HEK293 (cell line): ENCODE measurements at regions not wholly inside any gene's neighbourhood (a gene's known extent, or its start where the extent isn't known, plus 50 kb on each side); places are given as distances from the start of the nearest gene placed in this dataset.

Experiments used
- FEZF1 ChIP-seq: fragments of 450-650 bp; formaldehyde crosslinking; IDR thresholded peaks from 2 replicates; pipeline ENCODE4 v1.5.1; 2016; ENCODE audit warnings: missing biosample characterization, missing genetic modification characterization
- MYNN ChIP-seq: fragments of 450-650 bp; formaldehyde crosslinking; IDR thresholded peaks from 2 replicates; pipeline ENCODE4 v1.5.1; 2016; ENCODE audit warnings: missing biosample characterization, missing genetic modification characterization, borderline replicate concordance
- REPIN1 ChIP-seq: fragments of 450-650 bp; formaldehyde crosslinking; IDR thresholded peaks from 2 replicates; pipeline ENCODE4 v1.5.1; 2017; ENCODE audit warnings: missing biosample characterization, missing genetic modification characterization, low read depth
- ZBTB21 ChIP-seq: fragments of 450-650 bp; formaldehyde crosslinking; IDR thresholded peaks from 2 replicates; pipeline ENCODE4 v1.5.1; 2017; ENCODE audit warnings: missing biosample characterization, missing genetic modification characterization
- ZNF121 ChIP-seq: fragments of 450-650 bp; formaldehyde crosslinking; IDR thresholded peaks from 2 replicates; pipeline ENCODE4 v1.5.1; 2016; ENCODE audit warnings: missing biosample characterization, missing genetic modification characterization
- ZNF138 ChIP-seq: fragments of 450-650 bp; formaldehyde crosslinking; IDR thresholded peaks from 2 replicates; pipeline ENCODE4 v1.5.1; 2016; ENCODE audit warnings: missing biosample characterization, missing genetic modification characterization, borderline replicate concordance
- ZNF155 ChIP-seq: fragments of 450-650 bp; formaldehyde crosslinking; IDR thresholded peaks from 2 replicates; pipeline ENCODE4 v1.5.1; 2016; ENCODE audit warnings: missing biosample characterization, missing genetic modification characterization
- ZNF335 ChIP-seq: fragments of 450-650 bp; formaldehyde crosslinking; conservative IDR thresholded peaks from 2 replicates; pipeline ENCODE4 v1.5.1; 2016; ENCODE audit warnings: missing biosample characterization, missing genetic modification characterization
- TF ChIP-seq, protein P1 (sequence below): fragments of 450-650 bp; formaldehyde crosslinking; IDR thresholded peaks from 2 replicates; pipeline ENCODE4 v1.5.1; 2016; ENCODE audit warnings: missing biosample characterization, missing genetic modification characterization
- TF ChIP-seq, protein P2 (sequence below): IDR thresholded peaks from 2 replicates; pipeline ENCODE4 v1.6.1; 2011; ENCODE audit warnings: mild to moderate bottlenecking, low read depth, low read length, borderline replicate concordance

DNA sequence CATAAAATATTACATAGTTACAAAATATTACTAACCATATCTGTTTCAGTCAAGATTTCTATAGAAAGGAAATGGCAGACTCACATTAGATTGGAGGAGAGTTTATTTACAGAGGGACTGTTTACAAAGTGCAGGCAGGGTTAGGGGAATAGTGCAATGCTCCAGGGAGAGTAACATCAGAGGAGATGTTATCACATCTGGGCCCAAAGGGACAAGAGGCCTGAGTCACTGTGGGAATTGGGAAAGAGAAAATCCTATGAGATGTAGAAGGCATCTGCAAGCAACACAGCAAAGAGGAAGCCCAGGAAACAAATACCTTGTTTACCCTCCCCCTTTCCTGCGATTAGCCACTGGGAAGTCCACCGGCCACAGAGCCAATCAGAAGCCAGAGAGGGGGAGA is 227.3 kb upstream of the TANK start:
- TF ChIP-seq, protein P1, sequence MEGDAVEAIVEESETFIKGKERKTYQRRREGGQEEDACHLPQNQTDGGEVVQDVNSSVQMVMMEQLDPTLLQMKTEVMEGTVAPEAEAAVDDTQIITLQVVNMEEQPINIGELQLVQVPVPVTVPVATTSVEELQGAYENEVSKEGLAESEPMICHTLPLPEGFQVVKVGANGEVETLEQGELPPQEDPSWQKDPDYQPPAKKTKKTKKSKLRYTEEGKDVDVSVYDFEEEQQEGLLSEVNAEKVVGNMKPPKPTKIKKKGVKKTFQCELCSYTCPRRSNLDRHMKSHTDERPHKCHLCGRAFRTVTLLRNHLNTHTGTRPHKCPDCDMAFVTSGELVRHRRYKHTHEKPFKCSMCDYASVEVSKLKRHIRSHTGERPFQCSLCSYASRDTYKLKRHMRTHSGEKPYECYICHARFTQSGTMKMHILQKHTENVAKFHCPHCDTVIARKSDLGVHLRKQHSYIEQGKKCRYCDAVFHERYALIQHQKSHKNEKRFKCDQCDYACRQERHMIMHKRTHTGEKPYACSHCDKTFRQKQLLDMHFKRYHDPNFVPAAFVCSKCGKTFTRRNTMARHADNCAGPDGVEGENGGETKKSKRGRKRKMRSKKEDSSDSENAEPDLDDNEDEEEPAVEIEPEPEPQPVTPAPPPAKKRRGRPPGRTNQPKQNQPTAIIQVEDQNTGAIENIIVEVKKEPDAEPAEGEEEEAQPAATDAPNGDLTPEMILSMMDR (tag by site-specific recombination): no peak
- TF ChIP-seq ZNF335 (tag by site-specific recombination) (no peak), ZNF138 (tag by site-specific recombination) (no peak), ZNF121 (no peak), ZBTB21 (no peak), REPIN1 (tag by site-specific recombination) (no peak), ZNF155 (tag by site-specific recombination) (no peak), MYNN (tag by site-specific recombination) (no peak), FEZF1 (tag by site-specific recombination) (no peak)
- TF ChIP-seq, protein P2, sequence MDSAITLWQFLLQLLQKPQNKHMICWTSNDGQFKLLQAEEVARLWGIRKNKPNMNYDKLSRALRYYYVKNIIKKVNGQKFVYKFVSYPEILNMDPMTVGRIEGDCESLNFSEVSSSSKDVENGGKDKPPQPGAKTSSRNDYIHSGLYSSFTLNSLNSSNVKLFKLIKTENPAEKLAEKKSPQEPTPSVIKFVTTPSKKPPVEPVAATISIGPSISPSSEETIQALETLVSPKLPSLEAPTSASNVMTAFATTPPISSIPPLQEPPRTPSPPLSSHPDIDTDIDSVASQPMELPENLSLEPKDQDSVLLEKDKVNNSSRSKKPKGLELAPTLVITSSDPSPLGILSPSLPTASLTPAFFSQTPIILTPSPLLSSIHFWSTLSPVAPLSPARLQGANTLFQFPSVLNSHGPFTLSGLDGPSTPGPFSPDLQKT: no peak
